GM18507 (cell line): ENCODE measurements at regions not wholly inside any gene's neighbourhood (a gene's known extent, or its start where the extent isn't known, plus 50 kb on each side); places are given as distances from the start of the nearest gene placed in this dataset.
"Not testable (repeated sequence)": the region's sequence is repeated elsewhere in the genome, so short reads cannot be mapped to it uniquely, and the experiment has no call there.

Experiments used
- DNase-seq: peaks from one replicate; pipeline ENCODE4 v3.0.0; 2011; ENCODE audit warnings: low read depth; ENCODE audit not compliant: insufficient read length; ENCODE audit errors: extremely low spot score
- FAIRE-seq: peaks from 2 replicates; lab custom pipeline; 2011; peaks lifted over from hg19 to GRCh38; lab: Jason Lieb, UNC

DNA sequence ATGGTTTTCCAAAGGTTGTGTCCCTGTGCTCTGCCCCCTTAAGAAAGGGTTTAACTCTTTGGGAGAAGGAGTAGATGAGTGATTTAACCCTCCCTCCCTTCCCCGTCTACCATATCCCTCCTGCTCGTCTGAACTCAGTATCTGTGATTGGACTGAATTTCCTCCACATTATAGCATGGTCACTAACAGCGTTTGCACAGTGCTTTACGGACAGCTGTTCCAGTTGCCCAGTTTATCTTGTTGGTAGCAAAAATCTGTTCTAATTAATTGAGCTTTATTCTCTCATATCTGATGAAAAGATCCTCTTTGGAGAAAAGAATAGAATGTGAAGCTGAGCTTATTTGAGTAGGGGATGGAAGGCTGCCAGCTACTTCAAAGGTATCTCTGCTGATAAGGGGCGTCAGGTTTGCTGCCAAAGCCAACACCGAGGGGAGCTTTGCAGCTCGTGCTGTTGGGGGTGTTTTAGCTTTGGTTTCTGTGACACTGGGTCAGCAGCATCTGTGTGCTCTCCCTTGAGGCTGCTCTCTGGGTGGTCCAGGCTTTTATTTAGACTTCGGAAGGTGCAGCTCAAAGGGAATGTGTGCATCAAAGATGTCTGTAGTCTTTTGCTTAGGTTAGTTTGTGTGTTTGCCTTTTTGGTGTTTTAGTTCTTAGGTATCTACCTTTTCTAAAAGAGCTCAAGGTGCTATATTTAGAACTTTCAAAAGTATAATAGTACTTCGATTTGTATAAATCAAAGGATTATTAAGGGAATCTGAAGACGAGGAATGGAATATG, 118.8 kb upstream of the IKBKE start:
- FAIRE-seq, DNase-seq: not testable (repeated sequence)

- peak; percentile 45 for FAIRE-seq
Observed at GRCh38 chr1:206356310-206356709, 114.0 kb upstream of the IKBKE start.

GRCh38 chr1:206357962-206358361, 112.3 kb upstream of the IKBKE start:
- FAIRE-seq, DNase-seq: not testable (repeated sequence)

More at GRCh38 chr1:206356310-206356709, 114.0 kb upstream of the IKBKE start:
- DNase-seq: not testable (repeated sequence)

GRCh38 chr1:206358771-206359170, 111.5 kb upstream of the IKBKE start:
- FAIRE-seq, DNase-seq: not testable (repeated sequence)

- FAIRE-seq, DNase-seq: not testable (repeated sequence)
Observed at GRCh38 chr1:206359377-206359776, 110.9 kb upstream of the IKBKE start.

DNA sequence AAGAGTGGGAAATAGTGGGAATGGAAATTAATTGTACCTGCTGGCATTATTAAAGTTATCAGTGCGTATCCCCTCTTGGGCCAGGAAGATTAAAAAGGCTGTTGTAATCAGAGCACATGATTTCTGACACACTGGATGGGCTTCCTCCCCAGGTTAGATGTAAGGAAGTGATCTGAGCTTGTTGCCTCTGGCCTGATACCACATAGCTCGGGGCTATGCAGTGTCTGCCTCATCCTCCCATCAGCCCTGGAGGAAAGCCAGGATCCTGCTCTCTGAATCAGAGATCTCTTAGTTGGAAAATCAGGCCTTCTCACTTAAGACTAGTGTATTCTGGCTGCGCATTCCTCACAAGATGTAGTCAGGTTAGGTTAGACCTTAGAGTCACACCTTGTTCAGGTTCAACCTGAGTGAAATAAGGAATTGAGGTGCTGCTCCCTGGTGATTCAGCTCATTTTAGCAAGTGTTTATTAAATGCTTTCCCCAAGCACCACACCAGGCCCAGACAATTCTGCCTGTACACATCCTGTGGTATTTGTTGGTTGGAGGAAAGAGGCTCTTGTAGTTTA, 108.2 kb upstream of the IKBKE start:
- not testable (repeated sequence) for FAIRE-seq, DNase-seq

- not testable (repeated sequence) for DNase-seq, FAIRE-seq
Observed at GRCh38 chr1:206362994-206363393, 107.3 kb upstream of the IKBKE start.

GRCh38 chr1:206365271-206365670, 105.0 kb upstream of the IKBKE start:
- DNase-seq, FAIRE-seq: not testable (repeated sequence)

- not testable (repeated sequence) for FAIRE-seq, DNase-seq
Observed at GRCh38 chr1:206366131-206366530, 104.1 kb upstream of the IKBKE start.

DNA sequence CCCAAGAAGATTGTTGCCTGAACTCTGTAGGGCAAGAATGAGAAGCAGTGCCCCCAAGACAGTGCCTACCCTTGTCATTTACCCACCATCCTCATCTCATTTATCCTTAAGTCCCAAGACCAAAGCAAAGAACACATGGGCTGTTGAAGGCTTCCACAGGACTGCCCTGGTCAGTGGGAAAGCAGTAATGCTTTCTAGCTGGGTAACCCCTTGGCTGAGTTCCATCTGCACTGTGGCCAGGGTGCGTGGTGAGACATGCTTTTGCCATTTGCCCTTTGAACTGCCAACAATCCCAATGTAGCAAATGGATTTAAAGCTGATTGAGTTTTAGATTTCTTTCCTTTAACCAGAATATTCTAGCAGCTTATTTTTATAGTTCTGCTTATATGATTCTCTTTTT, 103.5 kb upstream of the IKBKE start:
- DNase-seq, FAIRE-seq: not testable (repeated sequence)

DNA sequence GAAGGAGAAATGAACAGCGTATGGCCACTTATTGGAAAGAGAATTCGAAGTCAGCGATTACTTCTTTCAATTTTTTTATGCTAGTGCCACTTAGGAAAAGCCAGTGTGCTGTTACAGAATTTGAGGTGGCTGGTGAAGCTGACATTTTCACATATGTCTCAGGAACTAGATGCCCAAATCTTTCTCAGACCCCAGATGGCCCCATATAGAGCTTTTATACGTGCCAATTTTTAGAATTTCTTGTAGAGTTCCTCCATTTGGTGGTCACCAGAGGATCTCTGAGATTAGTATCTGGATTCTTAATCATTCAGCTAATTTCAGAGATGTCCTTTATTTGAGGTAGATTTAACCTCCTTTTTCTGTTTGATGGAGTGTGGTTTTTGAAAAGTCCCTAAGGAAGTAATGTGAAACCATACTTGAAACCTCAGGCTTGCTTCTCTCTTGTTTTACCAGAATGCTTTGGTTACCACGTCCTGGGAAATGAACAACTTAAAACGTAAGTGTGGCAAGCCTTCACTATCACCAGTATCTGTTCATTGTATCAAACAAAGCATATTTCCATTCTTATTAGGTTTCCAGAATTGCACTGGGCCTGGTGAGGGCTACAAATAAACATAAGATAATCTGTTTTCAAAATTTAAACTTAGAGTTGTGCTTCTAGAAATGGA, 102.2 kb upstream of the IKBKE start:
- FAIRE-seq: not testable (repeated sequence)

GRCh38 chr1:206374725-206375124, 95.6 kb upstream of the IKBKE start:
- FAIRE-seq, DNase-seq: not testable (repeated sequence)

More for the DNA sequence above, 102.2 kb upstream of the IKBKE start:
- DNase-seq: not testable (repeated sequence)

- FAIRE-seq, DNase-seq: not testable (repeated sequence)
Observed at GRCh38 chr1:206375552-206375951, 94.7 kb upstream of the IKBKE start.

DNA sequence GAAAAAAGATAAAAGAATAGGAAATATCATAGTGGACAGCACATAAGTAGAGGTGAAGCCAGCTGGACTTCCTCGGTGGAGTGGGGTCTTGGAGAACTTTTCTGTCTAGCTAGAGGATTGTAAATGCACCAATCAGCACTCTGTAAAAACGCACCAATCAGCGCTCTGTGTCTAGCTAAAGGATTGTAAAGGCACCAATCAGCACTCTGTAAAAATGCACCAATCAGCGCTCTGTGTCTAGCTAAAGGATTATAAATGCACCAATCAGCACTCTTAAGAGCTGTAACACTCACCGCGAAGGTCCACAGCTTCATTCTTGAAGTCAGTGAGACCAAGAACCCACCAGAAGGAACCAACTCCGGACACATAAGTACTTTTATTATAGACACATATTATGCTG, 91.8 kb upstream of the IKBKE start:
- not testable (repeated sequence) for DNase-seq, FAIRE-seq

DNA sequence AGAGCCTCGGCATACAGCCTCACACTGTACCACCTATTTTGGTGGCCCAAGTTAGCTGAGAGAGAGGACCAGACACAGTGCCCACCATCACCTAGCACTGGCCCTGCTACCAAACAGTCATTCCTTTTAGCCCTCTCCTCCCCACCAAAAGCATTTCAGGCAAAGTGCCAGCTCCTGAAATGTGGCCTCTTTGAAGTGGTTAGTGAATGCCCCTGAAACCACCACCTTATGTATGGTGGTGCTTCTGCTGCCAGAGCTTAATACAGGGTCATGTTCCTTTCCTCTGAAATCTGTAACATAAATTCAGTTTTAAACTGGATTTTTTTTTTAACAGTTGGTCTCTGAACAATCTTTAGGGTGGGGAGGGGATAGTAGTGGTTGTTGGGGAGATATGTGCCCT, 91.0 kb upstream of the IKBKE start:
- FAIRE-seq, DNase-seq: not testable (repeated sequence)

GRCh38 chr1:206380163-206380790, 90.0 kb upstream of the IKBKE start:
- not testable (repeated sequence) for FAIRE-seq, DNase-seq

DNA sequence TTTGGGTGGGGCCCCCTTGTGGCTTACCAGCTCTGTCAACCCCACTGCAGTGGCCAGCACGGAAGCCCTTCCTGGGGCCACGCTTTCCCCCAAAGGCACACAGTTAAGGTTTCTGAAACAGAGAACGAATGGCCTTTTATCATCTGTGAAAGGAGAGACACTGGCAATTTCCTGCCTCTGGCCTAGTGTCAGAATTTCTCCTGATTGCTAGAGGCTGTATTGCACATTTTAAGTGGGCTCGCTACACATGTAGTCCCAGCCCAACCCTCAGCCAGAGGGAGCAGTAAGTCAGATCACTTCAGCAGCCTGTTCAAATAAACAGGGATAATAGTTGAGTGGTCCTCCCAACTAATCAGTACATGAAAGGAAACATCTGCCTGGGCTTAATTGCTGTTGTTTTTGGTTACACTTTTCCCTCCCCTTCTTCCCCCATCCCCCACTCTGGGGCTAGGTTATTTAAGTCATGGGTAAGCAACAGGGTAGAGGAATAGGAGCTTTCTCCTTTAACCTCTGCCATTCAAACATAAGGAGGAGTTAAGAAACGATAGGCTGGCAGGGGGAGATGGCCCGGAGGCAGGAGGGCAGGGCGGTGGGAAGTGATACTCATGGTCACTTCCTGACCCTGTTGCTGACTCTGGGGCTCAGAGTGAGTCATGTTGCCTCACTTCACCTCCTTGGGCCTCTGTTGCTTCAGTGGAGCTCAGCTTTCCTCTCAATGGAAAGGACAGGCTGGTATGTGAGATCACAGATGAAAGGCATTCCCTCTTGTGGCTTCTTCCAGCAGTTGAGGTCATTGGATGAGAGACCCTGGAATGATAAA, 89.3 kb upstream of the IKBKE start:
- not testable (repeated sequence) for DNase-seq, FAIRE-seq

DNA sequence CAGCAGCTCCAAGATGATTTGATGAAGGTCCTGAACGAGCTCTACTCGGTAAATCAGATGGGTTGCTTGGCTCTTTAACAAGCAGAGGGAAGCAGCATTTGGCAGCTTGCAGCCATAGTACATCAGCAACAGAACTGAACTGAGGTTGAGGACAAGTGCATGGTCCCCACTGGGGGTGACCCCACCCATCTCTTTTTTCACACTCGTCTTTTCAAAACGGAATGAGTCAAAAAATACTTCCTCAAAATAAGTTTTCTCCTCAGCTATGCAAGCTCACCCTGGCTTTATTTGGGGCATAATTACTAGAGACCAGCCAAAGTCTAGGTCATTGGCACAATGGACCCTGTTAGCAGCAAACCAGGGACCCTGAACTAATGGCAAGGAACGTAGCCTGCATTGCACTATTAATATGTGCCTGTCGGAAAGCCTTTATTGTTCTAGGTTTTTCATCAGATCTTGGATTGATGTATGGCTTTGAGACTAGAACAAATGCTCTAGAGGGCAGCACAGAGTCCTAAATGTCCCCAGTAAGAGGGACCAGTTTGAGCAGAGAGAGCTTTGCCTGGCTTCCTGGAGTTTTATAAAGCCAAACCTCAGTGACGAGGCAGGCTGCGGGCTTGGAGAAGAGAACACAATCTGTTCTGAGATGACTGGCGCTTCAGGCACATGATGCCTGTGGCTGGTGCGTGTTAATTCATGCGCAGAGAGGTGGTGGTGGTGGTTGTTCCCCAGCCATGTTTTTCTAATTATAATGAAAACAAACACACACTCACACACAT, 86.1 kb upstream of the IKBKE start:
- not testable (repeated sequence) for DNase-seq, FAIRE-seq
